Liver (tissue), 7 donors: ENCODE measurements at regions not wholly inside any gene's neighbourhood (a gene's known extent, or its start where the extent isn't known, plus 50 kb on each side); places are given as distances from the start of the nearest gene placed in this dataset.

Experiments used
- DNase-seq: peaks from one replicate; pipeline ENCODE4 v3.0.0-alpha.2; 2017; ENCODE audit warnings: low spot score
- H3K27ac ChIP-seq, 2 donors: one replicate each; pipeline ENCODE4 v1.7.0; 2013; ENCODE audit warnings: inconsistent platforms in 2 of 2, low read length in 2 of 2, control low read depth in 1 of 2, low read depth in 1 of 2, mild to moderate bottlenecking in 1 of 2
- H3K27me3 ChIP-seq, 4 donors: one replicate each; pipeline versions ENCODE4 v1.6.1 to v1.7.0; 2013; ENCODE audit warnings: low read length in 3 of 4, inconsistent platforms in 1 of 4, mild to moderate bottlenecking in 1 of 4, moderate library complexity in 1 of 4; ENCODE audit not compliant: control insufficient read depth in 4 of 4, insufficient read depth in 4 of 4
- H3K36me3 ChIP-seq, 4 donors: one replicate each; pipeline versions ENCODE4 v1.6.1 to v1.7.0; 2013; ENCODE audit warnings: low read length in 3 of 4, mild to moderate bottlenecking in 3 of 4, low read depth in 1 of 4, moderate library complexity in 1 of 4; ENCODE audit not compliant: control insufficient read depth in 4 of 4, insufficient read depth in 3 of 4
- H3K4me1 ChIP-seq, 4 donors: one replicate each; pipeline versions ENCODE4 v1.6.1 to v1.7.0; 2013; ENCODE audit warnings: low read length in 3 of 4, mild to moderate bottlenecking in 3 of 4, moderate library complexity in 1 of 4; ENCODE audit not compliant: control insufficient read depth in 4 of 4, insufficient read depth in 4 of 4
- H3K4me3 ChIP-seq, 3 donors: one replicate each; pipeline versions ENCODE4 v1.6.1 to v1.7.0; 2013; ENCODE audit warnings: low read length in 3 of 3, control low read depth in 1 of 3, low read depth in 1 of 3, mild to moderate bottlenecking in 1 of 3
- H3K9ac ChIP-seq, 2 donors: one replicate each; pipeline ENCODE4 v1.7.0; 2013; ENCODE audit warnings: low read length in 2 of 2, mild to moderate bottlenecking in 2 of 2, moderate library complexity in 2 of 2, control low read depth in 1 of 2, low read depth in 1 of 2
- H3K9me3 ChIP-seq, 4 donors: one replicate each; pipeline versions ENCODE4 v1.6.1 to v1.7.0; 2013; ENCODE audit warnings: low read length in 3 of 4; ENCODE audit not compliant: control insufficient read depth in 4 of 4
- EGR1 ChIP-seq, 2 donors: IDR thresholded peaks; 2 replicates each; pipeline ENCODE4 v1.6.1; 2016 to 2018; ENCODE audit warnings: antibody characterized with exemption in 2 of 2, low read depth in 2 of 2
- FOXA1 ChIP-seq: IDR thresholded peaks from 2 replicates; pipeline ENCODE4 v1.6.1; 2016; ENCODE audit warnings: antibody characterized with exemption
- FOXA2 ChIP-seq: IDR thresholded peaks from 2 replicates; pipeline ENCODE4 v1.6.1; 2016; ENCODE audit warnings: antibody characterized with exemption
- HNF4A ChIP-seq, 2 donors: conservative IDR thresholded peaks; 2 replicates each; pipeline ENCODE4 v1.6.1; 2016; ENCODE audit warnings: antibody characterized with exemption in 2 of 2, mild to moderate bottlenecking in 2 of 2
- HNF4G ChIP-seq: IDR thresholded peaks from 2 replicates; pipeline ENCODE4 v1.6.1; 2016; ENCODE audit warnings: antibody characterized with exemption
- MAX ChIP-seq: IDR thresholded peaks from 2 replicates; pipeline ENCODE4 v1.6.1; 2016; ENCODE audit warnings: antibody characterized with exemption
- NR2F2 ChIP-seq: IDR thresholded peaks from 2 replicates; pipeline ENCODE4 v1.6.1; 2016; ENCODE audit warnings: antibody characterized with exemption
- RAD21 ChIP-seq, 2 donors: IDR thresholded peaks; 2 replicates each; pipeline ENCODE4 v1.6.1; 2016; ENCODE audit warnings: antibody characterized with exemption in 2 of 2, mild to moderate bottlenecking in 2 of 2
- SP1 ChIP-seq: IDR thresholded peaks from 2 replicates; pipeline ENCODE4 v1.6.1; 2018; ENCODE audit warnings: antibody characterized with exemption, mild to moderate bottlenecking
- TAF1 ChIP-seq: conservative IDR thresholded peaks from 2 replicates; pipeline ENCODE4 v1.6.1; 2016; ENCODE audit warnings: antibody characterized with exemption, mild to moderate bottlenecking
- YY1 ChIP-seq: IDR thresholded peaks from 2 replicates; pipeline ENCODE4 v1.6.1; 2016; ENCODE audit warnings: antibody characterized with exemption, mild to moderate bottlenecking
- WGBS: extraction: QIAGEN DNeasy Blood & Tissue Kit; methylation state at CpG from one replicate; pipeline ENCODE4 v1.1.7; 2013; 5-methylcytosine and 5-hydroxymethylcytosine counted together
- TF ChIP-seq, protein P1 (sequence below): IDR thresholded peaks from 2 replicates; pipeline ENCODE4 v1.6.1; 2016; ENCODE audit warnings: antibody characterized with exemption
- TF ChIP-seq, protein P2 (sequence below): IDR thresholded peaks from 2 replicates; pipeline ENCODE4 v1.6.1; 2016; ENCODE audit warnings: antibody characterized with exemption
- TF ChIP-seq, protein P3 (sequence below): IDR thresholded peaks from 2 replicates; pipeline ENCODE4 v1.6.1; 2016; ENCODE audit warnings: antibody characterized with exemption, mild to moderate bottlenecking
- donor health status: healthy.
- donor health status: healthy.
- donor health status: healthy.
- donor health status: healthy.

DNA sequence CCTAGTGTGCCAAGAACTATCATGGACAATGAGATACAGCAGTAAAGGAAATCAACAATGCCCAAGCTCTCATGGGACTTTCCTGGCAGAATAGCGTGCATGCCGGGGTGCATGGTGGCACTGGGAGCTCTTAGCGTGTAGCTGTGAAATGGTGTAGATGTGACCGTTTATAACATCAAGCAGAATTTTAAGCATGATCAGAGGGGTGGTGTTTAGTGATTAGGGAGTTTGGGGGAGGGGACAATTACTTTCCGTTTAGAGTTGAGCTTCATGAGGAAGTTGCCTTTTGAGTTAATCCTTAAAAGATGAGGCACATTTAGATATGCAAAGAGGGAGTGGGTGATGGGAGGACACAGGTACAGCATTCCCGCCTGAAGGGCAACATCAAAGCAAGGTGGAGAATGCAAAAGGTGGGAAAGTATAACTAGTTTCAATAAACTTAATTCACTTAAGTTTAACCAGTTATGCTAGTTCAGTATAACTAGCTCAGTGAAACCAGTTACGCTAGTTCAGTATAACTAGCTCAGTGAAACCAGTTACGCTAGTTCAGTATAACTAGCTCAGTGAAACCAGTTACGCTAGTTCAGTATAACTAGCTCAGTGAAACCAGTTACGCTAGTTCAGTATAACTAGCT lies 661.6 kb downstream of the QKI start:
- WGBS, result 86% methylated on average over 8 of the region's 10 CpGs
- no peaks in the 10 kb centered on the region for H3K27me3 ChIP-seq

DNA sequence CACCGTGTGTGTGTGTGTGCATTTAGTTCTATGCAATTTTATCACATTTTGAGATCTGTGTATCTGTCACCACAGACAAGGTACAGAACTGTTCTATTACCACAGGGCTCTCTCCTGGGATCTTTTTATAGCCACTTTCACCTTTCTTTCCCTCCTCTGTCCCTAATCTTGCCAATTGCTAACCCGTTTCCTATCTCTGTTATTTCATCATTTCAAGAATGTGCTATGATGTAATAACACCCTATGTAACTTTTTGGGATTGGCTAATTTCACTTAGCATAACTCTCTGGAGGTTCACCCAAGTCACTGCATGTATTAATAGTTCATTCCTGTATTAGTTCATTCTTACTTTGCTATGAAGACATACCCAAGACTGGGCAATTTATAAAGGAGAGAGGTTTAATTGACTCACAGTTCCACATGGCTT lies 657.7 kb downstream of the QKI start:
- DNase-seq, result no peak
- H3K9me3 ChIP-seq, result no peaks in the 10 kb centered on the region
- TF ChIP-seq MAX (no peak), SP1 (no peak), EGR1 (IDR thresholded peaks at IDR 0.05; ENCODE audit: low read depth in 2 of 2) (no peak), HNF4A (conservative IDR thresholded peaks at IDR 0.05) (no peak), FOXA1 (no peak), TAF1 (no peak), NR2F2 (no peak), RAD21 (IDR thresholded peaks at IDR 0.05) (no peak), YY1 (no peak), HNF4G (no peak)
- TF ChIP-seq, protein P1, sequence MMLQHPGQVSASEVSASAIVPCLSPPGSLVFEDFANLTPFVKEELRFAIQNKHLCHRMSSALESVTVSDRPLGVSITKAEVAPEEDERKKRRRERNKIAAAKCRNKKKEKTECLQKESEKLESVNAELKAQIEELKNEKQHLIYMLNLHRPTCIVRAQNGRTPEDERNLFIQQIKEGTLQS, result no peak
- TF ChIP-seq, protein P2, sequence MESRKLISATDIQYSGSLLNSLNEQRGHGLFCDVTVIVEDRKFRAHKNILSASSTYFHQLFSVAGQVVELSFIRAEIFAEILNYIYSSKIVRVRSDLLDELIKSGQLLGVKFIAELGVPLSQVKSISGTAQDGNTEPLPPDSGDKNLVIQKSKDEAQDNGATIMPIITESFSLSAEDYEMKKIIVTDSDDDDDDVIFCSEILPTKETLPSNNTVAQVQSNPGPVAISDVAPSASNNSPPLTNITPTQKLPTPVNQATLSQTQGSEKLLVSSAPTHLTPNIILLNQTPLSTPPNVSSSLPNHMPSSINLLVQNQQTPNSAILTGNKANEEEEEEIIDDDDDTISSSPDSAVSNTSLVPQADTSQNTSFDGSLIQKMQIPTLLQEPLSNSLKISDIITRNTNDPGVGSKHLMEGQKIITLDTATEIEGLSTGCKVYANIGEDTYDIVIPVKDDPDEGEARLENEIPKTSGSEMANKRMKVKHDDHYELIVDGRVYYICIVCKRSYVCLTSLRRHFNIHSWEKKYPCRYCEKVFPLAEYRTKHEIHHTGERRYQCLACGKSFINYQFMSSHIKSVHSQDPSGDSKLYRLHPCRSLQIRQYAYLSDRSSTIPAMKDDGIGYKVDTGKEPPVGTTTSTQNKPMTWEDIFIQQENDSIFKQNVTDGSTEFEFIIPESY, result no peak
- TF ChIP-seq, protein P3, sequence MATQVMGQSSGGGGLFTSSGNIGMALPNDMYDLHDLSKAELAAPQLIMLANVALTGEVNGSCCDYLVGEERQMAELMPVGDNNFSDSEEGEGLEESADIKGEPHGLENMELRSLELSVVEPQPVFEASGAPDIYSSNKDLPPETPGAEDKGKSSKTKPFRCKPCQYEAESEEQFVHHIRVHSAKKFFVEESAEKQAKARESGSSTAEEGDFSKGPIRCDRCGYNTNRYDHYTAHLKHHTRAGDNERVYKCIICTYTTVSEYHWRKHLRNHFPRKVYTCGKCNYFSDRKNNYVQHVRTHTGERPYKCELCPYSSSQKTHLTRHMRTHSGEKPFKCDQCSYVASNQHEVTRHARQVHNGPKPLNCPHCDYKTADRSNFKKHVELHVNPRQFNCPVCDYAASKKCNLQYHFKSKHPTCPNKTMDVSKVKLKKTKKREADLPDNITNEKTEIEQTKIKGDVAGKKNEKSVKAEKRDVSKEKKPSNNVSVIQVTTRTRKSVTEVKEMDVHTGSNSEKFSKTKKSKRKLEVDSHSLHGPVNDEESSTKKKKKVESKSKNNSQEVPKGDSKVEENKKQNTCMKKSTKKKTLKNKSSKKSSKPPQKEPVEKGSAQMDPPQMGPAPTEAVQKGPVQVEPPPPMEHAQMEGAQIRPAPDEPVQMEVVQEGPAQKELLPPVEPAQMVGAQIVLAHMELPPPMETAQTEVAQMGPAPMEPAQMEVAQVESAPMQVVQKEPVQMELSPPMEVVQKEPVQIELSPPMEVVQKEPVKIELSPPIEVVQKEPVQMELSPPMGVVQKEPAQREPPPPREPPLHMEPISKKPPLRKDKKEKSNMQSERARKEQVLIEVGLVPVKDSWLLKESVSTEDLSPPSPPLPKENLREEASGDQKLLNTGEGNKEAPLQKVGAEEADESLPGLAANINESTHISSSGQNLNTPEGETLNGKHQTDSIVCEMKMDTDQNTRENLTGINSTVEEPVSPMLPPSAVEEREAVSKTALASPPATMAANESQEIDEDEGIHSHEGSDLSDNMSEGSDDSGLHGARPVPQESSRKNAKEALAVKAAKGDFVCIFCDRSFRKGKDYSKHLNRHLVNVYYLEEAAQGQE, result no peak
- WGBS, result 57% methylated on average over 2 of the region's 2 CpGs
- H3K9ac ChIP-seq, result no peak overlapping the region
- H3K27ac ChIP-seq, result no peak overlapping the region
- H3K4me1 ChIP-seq, result peaks cover 0 to 1% (median 0%) of the 10 kb centered on the region in 4 donors
- no peaks in the 10 kb centered on the region for H3K36me3 ChIP-seq
- no peak overlapping the region for H3K4me3 ChIP-seq
- H3K27me3 ChIP-seq, result peaks cover 0 to 3% (median 0%) of the 10 kb centered on the region in 4 donors

More for the DNA sequence above, 661.6 kb downstream of the QKI start:
- no peak overlapping the region for H3K9ac ChIP-seq
- DNase-seq, result no peak
- no peak overlapping the region for H3K4me3 ChIP-seq
- H3K27ac ChIP-seq, result no peak overlapping the region
- TF ChIP-seq HNF4A (conservative IDR thresholded peaks at IDR 0.05), result no peak
- no peak for TF ChIP-seq FOXA2
- TF ChIP-seq MAX, result no peak
- TF ChIP-seq, protein P1, result no peak
- no peaks in the 10 kb centered on the region for H3K36me3 ChIP-seq
- no peaks in the 10 kb centered on the region for H3K9me3 ChIP-seq
- peaks cover 0 to 1% (median 0%) of the 10 kb centered on the region in 4 donors for H3K4me1 ChIP-seq
